Esophagus squamous epithelium (tissue), 5 donors: ENCODE measurements at regions not wholly inside any gene's neighbourhood (a gene's known extent, or its start where the extent isn't known, plus 50 kb on each side); places are given as distances from the start of the nearest gene placed in this dataset.

Experiments
- DNase-seq: peaks from one replicate; lab custom pipeline; 2025; lab: John Stamatoyannopoulos, UW
- H3K27ac ChIP-seq, 4 donors: fragments of 200-600 bp; sonication (generic); one replicate each; pipeline ENCODE4 v1.5.1; 2016 to 2019; ENCODE audit warnings: mild to moderate bottlenecking in 1 of 4
- H3K27me3 ChIP-seq, 4 donors: fragments of 200-600 bp; sonication (generic); 1 replicate in 3 of 4; 2 replicates in 1 of 4; pipeline versions ENCODE4 v1.5.1 to v1.6.0; 2017 to 2021; ENCODE audit warnings: antibody characterized with exemption in 1 of 4
- H3K36me3 ChIP-seq, 3 donors: fragments of 200-600 bp; sonication (generic); one replicate each; pipeline ENCODE4 v1.5.1; 2016 to 2019
- H3K4me1 ChIP-seq, 3 donors: fragments of 200-600 bp; sonication (generic); one replicate each; pipeline ENCODE4 v1.5.1; 2017 to 2019
- H3K4me3 ChIP-seq, 4 donors: fragments of 200-600 bp; sonication (generic); 1 replicate in 3 of 4; 2 replicates in 1 of 4; pipeline ENCODE4 v1.5.1; 2016 to 2019; ENCODE audit warnings: mild to moderate bottlenecking in 2 of 4, moderate library complexity in 1 of 4
- H3K9me3 ChIP-seq, 3 donors: fragments of 200-600 bp; sonication (generic); one replicate each; pipeline ENCODE4 v1.5.1; 2016 to 2019
- POLR2A ChIP-seq, 4 donors: fragments of 450-650 bp; IDR thresholded peaks; one replicate each; pipeline ENCODE4 v1.6.1; 2017; ENCODE audit warnings: antibody characterized with exemption in 4 of 4, mild to moderate bottlenecking in 4 of 4, moderate library complexity in 3 of 4
- WGBS, 2 donors: methylation state at CpG; one replicate each; pipeline ENCODE4 v1.1.5; 2018; 5-methylcytosine and 5-hydroxymethylcytosine counted together
- intact Hi-C: fragments of 100-400 bp; cut with DNase I; formaldehyde crosslinking; loops from one replicate; pipeline ENCODE4 v1.15.0; 2022
- TF ChIP-seq, protein P1 (sequence below), 6 experiments: fragments of 450-650 bp in 4 of 6; fragments of 200-600 bp in 2 of 6; sonication (generic) in 2 of 6; IDR thresholded peaks; one replicate each; pipeline ENCODE4 v1.5.1; 2016 to 2019; ENCODE audit warnings: antibody characterized with exemption in 6 of 6, mild to moderate bottlenecking in 4 of 6, moderate library complexity in 4 of 6
- donor health status: DM: yes; HTN: yes; CAD: no.

GRCh38 chr13:73339086-73339485, 280.3 kb downstream of the KLF5 start:
- Histone ChIP-seq H3K4me3 (no peak overlapping the region), H3K27me3 (no peaks in the 10 kb centered on the region), H3K9me3 (no peaks in the 10 kb centered on the region), H3K4me1 (peaks cover 0 to 58% (median 1%) of the 10 kb centered on the region in 3 donors), H3K36me3 (no peaks in the 10 kb centered on the region), H3K27ac (no peak overlapping the region)
- no peak for DNase-seq
- WGBS, 2 donors: 43 to 63% methylated on average over 2 of the region's 2 CpGs
- TF ChIP-seq, protein P1, sequence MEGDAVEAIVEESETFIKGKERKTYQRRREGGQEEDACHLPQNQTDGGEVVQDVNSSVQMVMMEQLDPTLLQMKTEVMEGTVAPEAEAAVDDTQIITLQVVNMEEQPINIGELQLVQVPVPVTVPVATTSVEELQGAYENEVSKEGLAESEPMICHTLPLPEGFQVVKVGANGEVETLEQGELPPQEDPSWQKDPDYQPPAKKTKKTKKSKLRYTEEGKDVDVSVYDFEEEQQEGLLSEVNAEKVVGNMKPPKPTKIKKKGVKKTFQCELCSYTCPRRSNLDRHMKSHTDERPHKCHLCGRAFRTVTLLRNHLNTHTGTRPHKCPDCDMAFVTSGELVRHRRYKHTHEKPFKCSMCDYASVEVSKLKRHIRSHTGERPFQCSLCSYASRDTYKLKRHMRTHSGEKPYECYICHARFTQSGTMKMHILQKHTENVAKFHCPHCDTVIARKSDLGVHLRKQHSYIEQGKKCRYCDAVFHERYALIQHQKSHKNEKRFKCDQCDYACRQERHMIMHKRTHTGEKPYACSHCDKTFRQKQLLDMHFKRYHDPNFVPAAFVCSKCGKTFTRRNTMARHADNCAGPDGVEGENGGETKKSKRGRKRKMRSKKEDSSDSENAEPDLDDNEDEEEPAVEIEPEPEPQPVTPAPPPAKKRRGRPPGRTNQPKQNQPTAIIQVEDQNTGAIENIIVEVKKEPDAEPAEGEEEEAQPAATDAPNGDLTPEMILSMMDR (IDR thresholded peaks at IDR 0.05): no peak
- TF ChIP-seq POLR2A (IDR thresholded peaks at IDR 0.05): no peak
- intact Hi-C loops: no loop called here

DNA sequence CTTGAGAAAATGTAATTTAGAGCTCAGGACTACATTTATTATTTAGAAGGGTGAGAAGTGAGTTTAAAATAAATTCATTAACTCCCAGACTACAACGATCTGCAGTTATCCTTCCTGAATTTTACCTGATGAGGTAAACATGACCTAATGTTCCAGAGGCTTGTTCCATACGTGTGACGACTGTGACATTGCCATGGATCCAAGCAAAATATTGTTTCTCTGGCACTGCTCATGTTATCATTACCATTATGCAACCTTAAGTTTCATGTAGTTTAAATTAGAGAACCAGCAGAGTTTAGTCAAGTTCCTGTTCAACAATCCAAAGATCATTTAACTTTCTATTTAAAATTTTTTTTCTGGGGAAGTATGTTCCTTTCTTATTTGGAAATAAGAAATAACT, 279.6 kb downstream of the KLF5 start:
- 39% methylated on average over 3 of the region's 3 CpGs for WGBS, 2 donors
- Histone ChIP-seq H3K4me1 (peaks cover 0 to 64% (median 3%) of the 10 kb centered on the region in 3 donors), H3K36me3 (no peaks in the 10 kb centered on the region), H3K9me3 (no peaks in the 10 kb centered on the region), H3K4me3 (no peak overlapping the region), H3K27me3 (no peaks in the 10 kb centered on the region), H3K27ac (peak overlapping the region in 1 of 4 donors; percentile 89)
- no peak for DNase-seq
- TF ChIP-seq, protein P1 (IDR thresholded peaks at IDR 0.05): no peak
- no peak for TF ChIP-seq POLR2A (IDR thresholded peaks at IDR 0.05)
- intact Hi-C loops: no loop called here

DNA sequence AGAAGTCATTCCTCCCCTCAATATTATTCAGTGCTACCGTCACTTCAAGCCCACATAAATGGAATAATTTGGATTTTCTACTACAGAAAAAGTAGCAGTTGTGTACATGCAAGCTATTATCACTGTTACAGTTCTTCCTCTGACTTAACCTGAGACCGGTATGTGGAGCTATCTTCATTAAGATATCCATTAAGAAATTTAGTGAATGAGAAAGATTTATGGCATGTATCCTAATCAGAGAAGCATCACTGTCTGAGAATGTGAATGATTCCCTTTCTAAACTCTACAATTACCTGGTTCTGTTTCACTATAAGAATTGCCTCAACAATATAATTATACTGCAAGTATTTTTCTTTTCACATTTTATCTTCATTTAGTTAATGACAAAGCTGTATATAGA, 278.7 kb downstream of the KLF5 start:
- TF ChIP-seq, protein P1 (IDR thresholded peaks at IDR 0.05): no peak
- TF ChIP-seq POLR2A (IDR thresholded peaks at IDR 0.05): no peak
- no peak for DNase-seq
- 75 to 94% methylated on average over 2 of the region's 2 CpGs for WGBS, 2 donors
- Histone ChIP-seq H3K4me1 (peaks cover 0 to 64% (median 3%) of the 10 kb centered on the region in 3 donors), H3K36me3 (no peaks in the 10 kb centered on the region), H3K27ac (peak overlapping the region in 3 of 4 donors; percentile 76 to 90 (median 89)), H3K27me3 (no peaks in the 10 kb centered on the region), H3K4me3 (no peak overlapping the region), H3K9me3 (no peaks in the 10 kb centered on the region)
- intact Hi-C loops: no loop called here

DNA sequence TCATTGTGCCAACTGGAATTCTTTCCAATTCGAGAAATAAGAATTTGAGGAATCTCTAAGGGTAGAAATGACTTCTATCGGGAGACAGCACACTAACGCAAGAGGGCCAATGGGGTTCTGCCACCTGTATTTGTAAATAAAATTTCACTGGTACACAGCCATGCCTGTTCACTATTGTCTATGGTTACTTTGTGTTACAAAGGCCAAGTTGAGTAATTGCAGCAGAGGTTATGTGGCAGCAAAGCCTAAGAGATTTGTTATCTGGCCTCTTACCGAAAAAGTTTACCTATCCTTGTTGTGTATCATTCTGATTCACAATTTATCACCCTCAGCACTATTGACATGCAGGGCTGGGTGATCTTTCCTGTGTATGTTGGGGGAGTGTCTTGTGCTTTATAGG, 278.0 kb downstream of the KLF5 start:
- TF ChIP-seq, protein P1 (IDR thresholded peaks at IDR 0.05): no peak
- TF ChIP-seq POLR2A (IDR thresholded peaks at IDR 0.05): no peak
- Histone ChIP-seq H3K27me3 (no peaks in the 10 kb centered on the region), H3K9me3 (no peaks in the 10 kb centered on the region), H3K4me3 (no peak overlapping the region), H3K36me3 (no peaks in the 10 kb centered on the region), H3K27ac (peak overlapping the region in 3 of 4 donors; percentile 76 to 90 (median 89)), H3K4me1 (peaks cover 0 to 60% (median 3%) of the 10 kb centered on the region in 3 donors)
- intact Hi-C loops: no loop called here
- no peak for DNase-seq
- WGBS, 2 donors: 52 to 59% methylated on average over 4 of the region's 4 CpGs

DNA sequence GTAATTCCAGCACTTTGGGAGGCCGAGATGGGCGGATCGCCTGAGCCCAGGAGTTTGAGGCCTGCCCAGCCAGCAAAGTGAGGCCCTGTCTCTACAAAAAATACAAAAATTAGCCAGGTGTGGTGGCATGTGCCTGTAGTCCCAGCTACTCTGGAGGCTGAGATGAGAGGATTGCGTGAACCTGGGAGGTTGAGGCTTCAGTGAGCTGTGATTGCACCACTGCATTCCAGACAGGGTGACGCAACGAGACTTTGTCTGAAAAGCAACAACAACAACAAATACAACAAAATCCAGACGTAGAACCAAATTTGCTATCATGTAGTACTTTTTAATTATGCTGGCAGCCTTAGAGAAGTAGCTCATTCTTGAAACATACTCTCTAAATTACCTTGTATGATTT, 277.1 kb downstream of the KLF5 start:
- 81 to 87% methylated on average over 7 of the region's 7 CpGs for WGBS, 2 donors
- Histone ChIP-seq H3K4me3 (no peak overlapping the region), H3K4me1 (peaks cover 0 to 56% (median 3%) of the 10 kb centered on the region in 3 donors), H3K36me3 (no peaks in the 10 kb centered on the region), H3K27ac (peak overlapping the region; percentile 72 to 90 (median 82)), H3K27me3 (no peaks in the 10 kb centered on the region), H3K9me3 (no peaks in the 10 kb centered on the region)
- TF ChIP-seq, protein P1 (IDR thresholded peaks at IDR 0.05): no peak
- TF ChIP-seq POLR2A (IDR thresholded peaks at IDR 0.05): no peak
- intact Hi-C loops: no loop called here
- DNase-seq: no peak
